ENCODE measurements at regions not wholly inside any gene's neighbourhood (a gene's known extent, or its start where the extent isn't known, plus 50 kb on each side); places are given as distances from the start of the nearest gene placed in this dataset.
A peak's percentile ranks its signal among the peaks of the same experiment; 100 is the strongest.

- intact Hi-C loops (cut with DNase I) = no loop called here
- TF ChIP-seq EP300 (IDR thresholded peaks at IDR 0.05) (no peak), POLR2A (IDR thresholded peaks at IDR 0.05; ENCODE audit: low read depth) (no peak), CTCF (IDR thresholded peaks at IDR 0.05) (no peak), POLR2AphosphoS5 (IDR thresholded peaks at IDR 0.05) (no peak)
- no peaks in the 10 kb centered on the region for H3K4me1 ChIP-seq
- no peak overlapping the region for H3K4me3 ChIP-seq
- no peaks in the 10 kb centered on the region for H3K9me3 ChIP-seq
- WGBS = 71% methylated on average over 3 of the region's 3 CpGs
- no peaks in the 10 kb centered on the region for H3K27me3 ChIP-seq
- no peak overlapping the region for H3K27ac ChIP-seq (replicated peaks in 1 of 4)
- H3K36me3 ChIP-seq = no peaks in the 10 kb centered on the region
- DNase-seq (ENCODE audit: extremely low spot score) = no peak
Measured at GRCh38 chr3:28934126-28934813, 346.6 kb upstream of the RBMS3 start.

GRCh38 chr3:28935146-28935545 is 345.7 kb upstream of the RBMS3 start:
- H3K36me3 ChIP-seq = no peaks in the 10 kb centered on the region
- intact Hi-C loops (cut with DNase I) = no loop called here
- H3K27me3 ChIP-seq = no peaks in the 10 kb centered on the region
- no peaks in the 10 kb centered on the region for H3K9me3 ChIP-seq
- 75% methylated on average over 2 of the region's 2 CpGs for WGBS
- no peak overlapping the region for H3K4me3 ChIP-seq
- no peak for DNase-seq (ENCODE audit: extremely low spot score)
- no peak for TF ChIP-seq POLR2AphosphoS5 (IDR thresholded peaks at IDR 0.05)
- TF ChIP-seq CTCF (IDR thresholded peaks at IDR 0.05) = no peak
- no peak for TF ChIP-seq POLR2A (IDR thresholded peaks at IDR 0.05; ENCODE audit: low read depth)
- TF ChIP-seq EP300 (IDR thresholded peaks at IDR 0.05) = no peak
- H3K4me1 ChIP-seq = peaks cover 0 to 7% (median 5%) of the 10 kb centered on the region in 4 donors
- no peak overlapping the region for H3K27ac ChIP-seq (replicated peaks in 1 of 4)

- no peaks in the 10 kb centered on the region for H3K36me3 ChIP-seq
- TF ChIP-seq POLR2A (IDR thresholded peaks at IDR 0.05; ENCODE audit: low read depth) (no peak), POLR2AphosphoS5 (IDR thresholded peaks at IDR 0.05) (no peak), EP300 (IDR thresholded peaks at IDR 0.05) (no peak)
- no peak overlapping the region for H3K27ac ChIP-seq (replicated peaks in 1 of 4)
- WGBS = 73% methylated on average over 2 of the region's 2 CpGs
- peaks cover 2 to 17% (median 15%) of the 10 kb centered on the region in 4 donors for H3K4me1 ChIP-seq
- intact Hi-C loops (cut with DNase I) = no loop called here
- no peaks in the 10 kb centered on the region for H3K27me3 ChIP-seq
- no peak overlapping the region for H3K4me3 ChIP-seq
- H3K9me3 ChIP-seq = no peaks in the 10 kb centered on the region
- DNase-seq (ENCODE audit: extremely low spot score) = no peak
Measured at GRCh38 chr3:28936154-28936553, 344.7 kb upstream of the RBMS3 start.

- DNase-seq (ENCODE audit: extremely low spot score) = no peak
- intact Hi-C loops (cut with DNase I) = no loop called here
- Histone ChIP-seq H3K4me3 (no peak overlapping the region), H3K36me3 (no peaks in the 10 kb centered on the region), H3K27ac (replicated peaks in 1 of 4) (peak overlapping the region; percentile 16 to 47 (median 42)), H3K4me1 (peaks cover 6 to 21% (median 20%) of the 10 kb centered on the region in 4 donors), H3K9me3 (no peaks in the 10 kb centered on the region), H3K27me3 (no peaks in the 10 kb centered on the region)
- TF ChIP-seq POLR2A (IDR thresholded peaks at IDR 0.05; ENCODE audit: low read depth) = no peak
- no peak for TF ChIP-seq POLR2AphosphoS5 (IDR thresholded peaks at IDR 0.05)
- no peak for TF ChIP-seq CTCF (IDR thresholded peaks at IDR 0.05)
- TF ChIP-seq EP300 (IDR thresholded peaks at IDR 0.05) = no peak
Measured at GRCh38 chr3:28940530-28940929, 340.3 kb upstream of the RBMS3 start.

GRCh38 chr3:28940994-28941393 is 339.9 kb upstream of the RBMS3 start:
- no peak overlapping the region for H3K4me3 ChIP-seq
- 90% methylated on average over 1 of the region's 1 CpG for WGBS
- H3K9me3 ChIP-seq = no peaks in the 10 kb centered on the region
- DNase-seq (ENCODE audit: extremely low spot score) = no peak
- H3K27me3 ChIP-seq = no peaks in the 10 kb centered on the region
- intact Hi-C loops (cut with DNase I) = no loop called here
- TF ChIP-seq CTCF (IDR thresholded peaks at IDR 0.05) (no peak), POLR2AphosphoS5 (IDR thresholded peaks at IDR 0.05) (no peak), POLR2A (IDR thresholded peaks at IDR 0.05; ENCODE audit: low read depth) (no peak), EP300 (IDR thresholded peaks at IDR 0.05) (no peak)
- peaks cover 6 to 21% (median 20%) of the 10 kb centered on the region in 4 donors for H3K4me1 ChIP-seq
- H3K27ac ChIP-seq (replicated peaks in 1 of 4) = peak overlapping the region; percentile 16 to 47 (median 42)
- H3K36me3 ChIP-seq = no peaks in the 10 kb centered on the region

All from esophagus muscularis mucosa (tissue), 4 donors.